Kidney epithelial cell (primary cell): ENCODE measurements at regions not wholly inside any gene's neighbourhood (a gene's known extent, or its start where the extent isn't known, plus 50 kb on each side); places are given as distances from the start of the nearest gene placed in this dataset.

Experiments
- DNase-seq: peaks from one replicate; pipeline ENCODE4 v3.0.0-alpha.2; 2010; ENCODE audit warnings: low read depth
- H3K27me3 ChIP-seq: 2 replicates; pipeline ENCODE4 v1.6.0; 2011; ENCODE audit warnings: low read length; ENCODE audit not compliant: control insufficient read depth, insufficient read depth
- H3K36me3 ChIP-seq: 2 replicates; pipeline ENCODE4 v1.5.1; 2011; ENCODE audit warnings: low read length; ENCODE audit not compliant: control insufficient read depth, insufficient read depth
- H3K4me3 ChIP-seq: 2 replicates; pipeline ENCODE4 v1.5.1; 2011; ENCODE audit warnings: low read depth, mild to moderate bottlenecking, control low read depth, low read length
- CTCF ChIP-seq: IDR thresholded peaks from 2 replicates; pipeline ENCODE4 v1.5.1; 2011; ENCODE audit warnings: mild to moderate bottlenecking, moderate library complexity, low read length, control low read depth, inconsistent platforms; ENCODE audit not compliant: insufficient read depth, poor library complexity, severe bottlenecking

- H3K27me3 ChIP-seq: no peaks in the 10 kb centered on the region
- DNase-seq: no peak
- H3K36me3 ChIP-seq: no peaks in the 10 kb centered on the region
- H3K4me3 ChIP-seq: no peak overlapping the region
- TF ChIP-seq CTCF: no peak
These were observed 516.3 kb upstream of the ID2 start for GRCh38 chr2:8165550-8165949.

- no peak for DNase-seq
- no peaks in the 10 kb centered on the region for H3K27me3 ChIP-seq
- no peak for TF ChIP-seq CTCF
- no peaks in the 10 kb centered on the region for H3K36me3 ChIP-seq
- no peak overlapping the region for H3K4me3 ChIP-seq
These were observed 513.7 kb upstream of the ID2 start for GRCh38 chr2:8168022-8168717.

- Histone ChIP-seq H3K4me3 (no peak overlapping the region), H3K36me3 (no peaks in the 10 kb centered on the region), H3K27me3 (no peaks in the 10 kb centered on the region)
- no peak for DNase-seq
- TF ChIP-seq CTCF: no peak
These were observed 512.9 kb upstream of the ID2 start for GRCh38 chr2:8168876-8169424.

GRCh38 chr2:8169443-8169842 is 512.4 kb upstream of the ID2 start:
- TF ChIP-seq CTCF: no peak
- Histone ChIP-seq H3K36me3 (no peaks in the 10 kb centered on the region), H3K4me3 (no peak overlapping the region), H3K27me3 (no peaks in the 10 kb centered on the region)
- DNase-seq: no peak

GRCh38 chr2:8170552-8171327 is 511.1 kb upstream of the ID2 start:
- no peaks in the 10 kb centered on the region for H3K36me3 ChIP-seq
- H3K27me3 ChIP-seq: no peaks in the 10 kb centered on the region
- no peak for DNase-seq
- no peak for TF ChIP-seq CTCF
- H3K4me3 ChIP-seq: no peak overlapping the region
